ENCODE measurements at regions not wholly inside any gene's neighbourhood (a gene's known extent, or its start where the extent isn't known, plus 50 kb on each side); places are given as distances from the start of the nearest gene placed in this dataset.

GRCh38 chr5:168121138-168121494 is 170.3 kb upstream of the WWC1 start:
- Histone ChIP-seq H2AFZ (ENCODE audit: low read depth, low read length) (no peak overlapping the region), H3K4me3 (ENCODE audit: low read length) (no peak overlapping the region), H3K9me3 (ENCODE audit: low read length) (no peaks in the 10 kb centered on the region), H3K79me2 (replicated peaks; ENCODE audit: insufficient read depth, low read length) (no peaks in the 10 kb centered on the region), H4K20me1 (ENCODE audit: insufficient read depth) (no peaks in the 10 kb centered on the region), H3K4me2 (ENCODE audit: low read length) (no peak overlapping the region), H3K27ac (ENCODE audit: low read length) (no peak overlapping the region), H3K9ac (ENCODE audit: low read length) (no peak overlapping the region), H3K9me2 (ENCODE audit: insufficient read depth, low read length) (no peaks in the 10 kb centered on the region), H3K36me3 (ENCODE audit: insufficient read depth, low read length) (no peaks in the 10 kb centered on the region), H3K27me3 (ENCODE audit: insufficient read depth, low read depth, low read length) (no peaks in the 10 kb centered on the region), H3F3A (ENCODE audit: insufficient read depth, low read length, poor library complexity, severe bottlenecking) (no peaks in the 10 kb centered on the region)
- TF ChIP-seq CTCF (IDR thresholded peaks at IDR 0.05; ENCODE audit: poor library complexity, severe bottlenecking) = no peak
- TF ChIP-seq, protein P1, sequence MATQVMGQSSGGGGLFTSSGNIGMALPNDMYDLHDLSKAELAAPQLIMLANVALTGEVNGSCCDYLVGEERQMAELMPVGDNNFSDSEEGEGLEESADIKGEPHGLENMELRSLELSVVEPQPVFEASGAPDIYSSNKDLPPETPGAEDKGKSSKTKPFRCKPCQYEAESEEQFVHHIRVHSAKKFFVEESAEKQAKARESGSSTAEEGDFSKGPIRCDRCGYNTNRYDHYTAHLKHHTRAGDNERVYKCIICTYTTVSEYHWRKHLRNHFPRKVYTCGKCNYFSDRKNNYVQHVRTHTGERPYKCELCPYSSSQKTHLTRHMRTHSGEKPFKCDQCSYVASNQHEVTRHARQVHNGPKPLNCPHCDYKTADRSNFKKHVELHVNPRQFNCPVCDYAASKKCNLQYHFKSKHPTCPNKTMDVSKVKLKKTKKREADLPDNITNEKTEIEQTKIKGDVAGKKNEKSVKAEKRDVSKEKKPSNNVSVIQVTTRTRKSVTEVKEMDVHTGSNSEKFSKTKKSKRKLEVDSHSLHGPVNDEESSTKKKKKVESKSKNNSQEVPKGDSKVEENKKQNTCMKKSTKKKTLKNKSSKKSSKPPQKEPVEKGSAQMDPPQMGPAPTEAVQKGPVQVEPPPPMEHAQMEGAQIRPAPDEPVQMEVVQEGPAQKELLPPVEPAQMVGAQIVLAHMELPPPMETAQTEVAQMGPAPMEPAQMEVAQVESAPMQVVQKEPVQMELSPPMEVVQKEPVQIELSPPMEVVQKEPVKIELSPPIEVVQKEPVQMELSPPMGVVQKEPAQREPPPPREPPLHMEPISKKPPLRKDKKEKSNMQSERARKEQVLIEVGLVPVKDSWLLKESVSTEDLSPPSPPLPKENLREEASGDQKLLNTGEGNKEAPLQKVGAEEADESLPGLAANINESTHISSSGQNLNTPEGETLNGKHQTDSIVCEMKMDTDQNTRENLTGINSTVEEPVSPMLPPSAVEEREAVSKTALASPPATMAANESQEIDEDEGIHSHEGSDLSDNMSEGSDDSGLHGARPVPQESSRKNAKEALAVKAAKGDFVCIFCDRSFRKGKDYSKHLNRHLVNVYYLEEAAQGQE (IDR thresholded peaks at IDR 0.05; ENCODE audit: borderline replicate concordance) = no peak

DNA sequence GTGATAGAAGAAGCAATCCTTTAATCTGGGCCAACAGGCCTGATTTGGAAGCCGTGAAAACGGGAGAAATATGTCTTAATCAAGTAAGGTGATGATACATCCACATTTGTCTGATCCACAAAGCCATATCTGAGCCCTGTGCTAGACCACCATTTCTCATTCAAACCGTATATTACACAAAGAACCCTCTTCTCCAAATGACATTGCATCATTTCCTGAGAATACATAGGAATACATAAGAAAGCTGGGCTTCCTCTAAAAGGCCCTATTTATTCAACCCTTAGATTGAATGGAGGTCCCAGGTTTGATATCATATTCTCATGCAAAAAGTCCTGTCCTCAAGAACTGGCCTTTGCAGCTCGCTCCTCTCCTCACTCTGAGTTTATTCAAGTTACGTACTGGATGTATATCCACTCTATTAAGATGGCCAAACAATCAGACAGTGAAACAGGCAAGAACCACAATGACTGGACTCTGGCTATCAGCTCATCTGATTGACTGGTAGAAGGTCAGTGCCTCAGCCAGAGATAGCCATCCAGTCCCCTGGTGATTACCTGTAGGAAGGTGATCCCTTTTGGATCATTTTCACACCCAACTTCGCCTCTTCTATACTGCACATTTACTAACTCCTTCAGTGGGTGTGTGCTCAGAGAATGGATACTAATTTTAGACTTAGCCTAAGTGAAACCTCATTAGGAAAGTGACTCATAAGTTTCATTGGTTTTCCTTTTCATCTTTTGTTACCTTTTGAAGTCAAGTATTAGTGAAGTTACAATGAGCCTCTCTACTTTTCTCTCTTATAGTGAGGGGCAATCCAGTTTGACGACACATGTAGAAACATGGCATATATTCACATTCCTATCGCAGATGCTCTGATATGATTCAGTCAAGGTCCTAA is 167.6 kb upstream of the WWC1 start:
- Histone ChIP-seq H3K9me2 (ENCODE audit: insufficient read depth, low read length) (no peaks in the 10 kb centered on the region), H3K4me3 (ENCODE audit: low read length) (no peak overlapping the region), H2AFZ (ENCODE audit: low read depth, low read length) (no peak overlapping the region), H3K4me2 (ENCODE audit: low read length) (no peak overlapping the region), H3K36me3 (ENCODE audit: insufficient read depth, low read length) (no peaks in the 10 kb centered on the region), H3K79me2 (replicated peaks; ENCODE audit: insufficient read depth, low read length) (no peaks in the 10 kb centered on the region), H4K20me1 (ENCODE audit: insufficient read depth) (no peaks in the 10 kb centered on the region), H3F3A (ENCODE audit: insufficient read depth, low read length, poor library complexity, severe bottlenecking) (no peaks in the 10 kb centered on the region), H3K9ac (ENCODE audit: low read length) (no peak overlapping the region), H3K9me3 (ENCODE audit: low read length) (no peaks in the 10 kb centered on the region), H3K27me3 (ENCODE audit: insufficient read depth, low read depth, low read length) (no peaks in the 10 kb centered on the region), H3K27ac (ENCODE audit: low read length) (no peak overlapping the region)
- TF ChIP-seq MXI1 (conservative IDR thresholded peaks at IDR 0.05; ENCODE audit: poor library complexity, severe bottlenecking) (no peak), SMC3 (conservative IDR thresholded peaks at IDR 0.05; ENCODE audit: poor library complexity) (no peak), EP300 (conservative IDR thresholded peaks at IDR 0.05; ENCODE audit: poor library complexity, severe bottlenecking) (no peak)

GRCh38 chr5:168125445-168126199 is 165.8 kb upstream of the WWC1 start:
- no peak overlapping the region for H3K9ac ChIP-seq (ENCODE audit: low read length)
- H3K27me3 ChIP-seq (ENCODE audit: insufficient read depth, low read depth, low read length) = no peaks in the 10 kb centered on the region
- no peak overlapping the region for H2AFZ ChIP-seq (ENCODE audit: low read depth, low read length)
- H3K9me2 ChIP-seq (ENCODE audit: insufficient read depth, low read length) = no peaks in the 10 kb centered on the region
- no peak overlapping the region for H3K27ac ChIP-seq (ENCODE audit: low read length)
- H3K79me2 ChIP-seq (replicated peaks; ENCODE audit: insufficient read depth, low read length) = no peaks in the 10 kb centered on the region
- no peaks in the 10 kb centered on the region for H3F3A ChIP-seq (ENCODE audit: insufficient read depth, low read length, poor library complexity, severe bottlenecking)
- H3K4me2 ChIP-seq (ENCODE audit: low read length) = no peak overlapping the region
- H3K4me3 ChIP-seq (ENCODE audit: low read length) = no peak overlapping the region
- H3K36me3 ChIP-seq (ENCODE audit: insufficient read depth, low read length) = no peaks in the 10 kb centered on the region
- H4K20me1 ChIP-seq (ENCODE audit: insufficient read depth) = no peaks in the 10 kb centered on the region
- no peaks in the 10 kb centered on the region for H3K9me3 ChIP-seq (ENCODE audit: low read length)
- no peak for TF ChIP-seq EP300 (conservative IDR thresholded peaks at IDR 0.05; ENCODE audit: poor library complexity, severe bottlenecking)
- no peak for TF ChIP-seq SMC3 (conservative IDR thresholded peaks at IDR 0.05; ENCODE audit: poor library complexity)
- no peak for TF ChIP-seq TAF1 (IDR thresholded peaks at IDR 0.05; ENCODE audit: low read depth)
- no peak for TF ChIP-seq RAD21 (conservative IDR thresholded peaks at IDR 0.05)
- no peak for TF ChIP-seq POLR2AphosphoS5 (IDR thresholded peaks at IDR 0.05)
- TF ChIP-seq, protein P1 (IDR thresholded peaks at IDR 0.05; ENCODE audit: borderline replicate concordance) = no peak
- no peak for TF ChIP-seq CTCF (IDR thresholded peaks at IDR 0.05; ENCODE audit: poor library complexity, severe bottlenecking)
